T-helper 1 cell treated with Interleukin-12 subunit alpha and Interleukin-12 subunit beta and Interleukin-4 antibody, amounts not matched to agents 30 μg/mL and 1 μg/mL, for 36 hours (primary cell): ENCODE measurements at regions not wholly inside any gene's neighbourhood (a gene's known extent, or its start where the extent isn't known, plus 50 kb on each side); places are given as distances from the start of the nearest gene placed in this dataset.

ENCODE experiments used
- H3K27ac Mint-ChIP-seq: one replicate; pipeline ENCODE4 v1.8.0; 2021; ENCODE audit warnings: mild to moderate bottlenecking, mixed read lengths
- H3K27me3 Mint-ChIP-seq: one replicate; pipeline ENCODE4 v1.8.0; 2021; ENCODE audit warnings: low read depth, mixed read lengths
- H3K36me3 Mint-ChIP-seq: one replicate; pipeline ENCODE4 v1.8.0; 2021; ENCODE audit warnings: low read depth, mixed read lengths
- H3K4me1 Mint-ChIP-seq: one replicate; pipeline ENCODE4 v1.8.0; 2021; ENCODE audit warnings: low read depth, mixed read lengths
- H3K4me3 Mint-ChIP-seq: one replicate; pipeline ENCODE4 v1.8.0; 2021; ENCODE audit warnings: mild to moderate bottlenecking, moderate library complexity, mixed read lengths
- H3K9me3 Mint-ChIP-seq: one replicate; pipeline ENCODE4 v1.8.0; 2021; ENCODE audit warnings: mixed read lengths

DNA sequence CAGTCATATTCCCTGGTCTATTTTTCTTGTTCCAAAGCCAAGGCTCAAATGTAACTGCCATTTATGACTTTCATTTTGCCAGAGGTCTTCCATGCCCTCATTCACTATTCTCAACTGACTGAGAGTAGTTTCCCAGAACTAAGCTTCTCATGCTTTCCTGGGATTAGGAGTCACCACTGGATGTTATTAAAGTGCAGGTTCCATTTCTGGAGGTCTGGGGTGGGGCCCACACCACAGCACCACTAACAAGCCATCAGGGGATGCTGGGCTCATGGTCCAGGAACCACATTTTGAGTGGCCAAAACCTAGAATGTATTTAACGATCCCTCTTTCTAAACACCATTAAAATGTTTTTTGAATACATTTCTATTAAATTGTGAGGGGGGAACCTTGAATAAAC, 677.6 kb downstream of the SEMA5A start:
- Mint-ChIP-seq H3K27me3 (no peaks in the 10 kb centered on the region), H3K4me3 (no peak overlapping the region), H3K36me3 (no peaks in the 10 kb centered on the region), H3K4me1 (no peaks in the 10 kb centered on the region), H3K9me3 (peaks cover 17% of the 10 kb centered on the region), H3K27ac (no peak overlapping the region)

DNA sequence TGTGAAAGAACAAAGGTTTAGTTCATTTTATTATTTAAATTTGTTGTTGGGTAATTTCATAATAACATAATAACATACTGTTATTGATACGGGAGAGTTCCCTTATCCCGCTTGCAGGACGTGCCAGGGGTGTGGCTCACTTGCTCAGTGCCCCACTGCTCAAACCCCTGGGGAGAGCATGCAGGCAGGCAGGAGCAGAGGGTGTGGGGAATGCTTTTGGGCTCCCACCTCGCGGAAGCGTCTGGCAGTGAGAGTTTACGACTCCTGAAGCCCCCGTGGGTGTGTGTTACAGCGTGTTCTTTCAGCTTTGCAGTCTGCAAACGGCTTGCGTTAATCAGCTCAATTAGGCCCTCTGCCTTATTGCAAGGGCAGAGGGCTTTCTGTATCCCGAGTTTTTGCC, 675.9 kb downstream of the SEMA5A start:
- Mint-ChIP-seq H3K4me3 (no peak overlapping the region), H3K9me3 (peaks cover 17% of the 10 kb centered on the region), H3K4me1 (no peaks in the 10 kb centered on the region), H3K27me3 (no peaks in the 10 kb centered on the region), H3K36me3 (no peaks in the 10 kb centered on the region), H3K27ac (no peak overlapping the region)

DNA sequence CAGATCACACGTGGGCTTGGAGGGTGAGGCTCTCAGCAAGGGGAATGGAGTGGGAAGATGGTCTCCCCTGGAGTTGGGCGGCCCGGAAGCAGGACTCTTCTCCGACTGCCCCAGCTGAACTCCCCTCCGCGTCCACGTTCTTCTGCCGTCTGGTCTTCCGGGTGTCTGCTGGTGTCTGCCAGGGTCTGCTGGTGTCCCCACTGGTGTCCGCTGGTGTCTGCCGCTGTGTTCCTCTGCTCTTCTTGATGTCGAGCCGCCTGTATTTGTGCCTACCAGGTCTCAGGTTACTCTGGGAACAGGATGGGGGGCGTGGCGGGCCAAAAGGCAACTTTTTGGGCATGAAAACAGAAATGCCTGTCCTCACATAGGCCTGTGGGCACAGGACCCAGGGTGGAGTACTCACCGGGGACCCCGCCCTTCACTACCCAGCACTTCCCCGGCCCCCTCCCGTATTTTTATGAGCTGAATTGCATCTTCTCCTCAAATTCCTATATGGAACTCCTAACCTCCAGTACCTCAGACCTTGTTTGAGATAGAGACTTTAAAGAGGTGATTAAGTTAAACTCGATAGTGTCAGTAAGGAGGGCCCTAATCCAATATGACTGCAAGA, 675.4 kb downstream of the SEMA5A start:
- Mint-ChIP-seq H3K27me3 (no peaks in the 10 kb centered on the region), H3K36me3 (no peaks in the 10 kb centered on the region), H3K4me3 (no peak overlapping the region), H3K4me1 (no peaks in the 10 kb centered on the region), H3K27ac (no peak overlapping the region), H3K9me3 (peaks cover 17% of the 10 kb centered on the region)

DNA sequence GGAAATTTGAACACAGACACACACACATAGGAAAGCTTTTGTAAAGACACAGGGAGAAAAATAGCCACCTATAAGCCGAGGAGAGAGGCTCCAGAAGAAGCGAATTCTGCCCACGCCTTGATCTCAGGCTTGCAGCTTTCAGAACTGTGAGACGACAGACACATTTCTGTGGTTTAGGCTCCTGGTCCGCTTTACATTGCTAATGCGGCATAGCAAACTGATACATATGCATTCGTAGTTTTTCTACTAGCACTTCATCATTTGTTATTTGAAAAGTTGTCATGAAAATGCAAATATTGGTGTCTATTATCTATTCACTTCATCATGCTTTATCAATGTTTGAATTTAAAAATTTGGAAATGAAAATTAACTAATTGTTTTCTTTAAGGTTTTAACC, 674.9 kb downstream of the SEMA5A start:
- H3K36me3 Mint-ChIP-seq: no peaks in the 10 kb centered on the region
- H3K4me1 Mint-ChIP-seq: no peaks in the 10 kb centered on the region
- peaks cover 17% of the 10 kb centered on the region for H3K9me3 Mint-ChIP-seq
- H3K27ac Mint-ChIP-seq: no peak overlapping the region
- no peaks in the 10 kb centered on the region for H3K27me3 Mint-ChIP-seq
- no peak overlapping the region for H3K4me3 Mint-ChIP-seq

DNA sequence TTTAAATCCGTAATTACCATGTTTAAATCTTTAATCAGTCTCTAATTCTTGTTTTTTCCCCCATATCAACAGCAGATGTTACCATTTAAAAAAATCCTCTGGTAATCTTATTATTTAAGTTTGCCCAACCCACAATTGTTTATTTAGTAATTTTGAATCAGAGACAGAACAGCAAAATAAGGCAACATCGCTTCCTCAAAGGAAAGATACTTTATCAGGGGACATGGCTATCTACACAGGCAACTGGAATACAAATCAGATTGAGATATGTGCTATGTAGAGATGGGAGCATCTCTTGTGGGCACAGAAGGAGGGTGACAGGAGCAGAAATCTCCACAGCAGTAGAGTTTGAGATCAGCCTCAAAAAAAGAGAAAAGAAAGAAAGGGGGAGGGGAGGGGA, 674.4 kb downstream of the SEMA5A start:
- H3K36me3 Mint-ChIP-seq: no peaks in the 10 kb centered on the region
- H3K4me1 Mint-ChIP-seq: no peaks in the 10 kb centered on the region
- H3K27me3 Mint-ChIP-seq: no peaks in the 10 kb centered on the region
- no peak overlapping the region for H3K27ac Mint-ChIP-seq
- H3K4me3 Mint-ChIP-seq: no peak overlapping the region
- peaks cover 17% of the 10 kb centered on the region for H3K9me3 Mint-ChIP-seq

DNA sequence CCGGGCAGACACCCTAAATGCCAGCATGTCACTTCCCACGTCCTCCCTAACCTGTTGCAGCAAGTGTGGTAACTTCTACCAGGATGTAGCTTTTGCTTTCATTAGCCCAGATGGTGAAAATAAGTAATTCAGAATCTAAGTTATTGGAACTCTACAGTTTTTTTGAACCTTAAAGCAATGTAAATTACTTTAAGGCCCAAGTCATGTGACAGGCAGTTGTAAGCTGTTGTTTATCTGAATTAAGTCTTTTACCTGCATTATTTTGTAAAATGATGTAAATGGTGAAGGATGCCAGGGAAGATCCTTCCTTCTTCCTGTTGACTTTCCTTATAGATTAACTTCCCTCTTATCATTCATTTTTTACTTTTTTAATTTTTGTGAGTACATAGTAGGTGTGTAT, 670.2 kb downstream of the SEMA5A start:
- H3K27ac Mint-ChIP-seq: no peak overlapping the region
- H3K4me3 Mint-ChIP-seq: no peak overlapping the region
- H3K27me3 Mint-ChIP-seq: no peaks in the 10 kb centered on the region
- H3K4me1 Mint-ChIP-seq: no peaks in the 10 kb centered on the region
- peaks cover 14% of the 10 kb centered on the region for H3K9me3 Mint-ChIP-seq
- H3K36me3 Mint-ChIP-seq: no peaks in the 10 kb centered on the region

DNA sequence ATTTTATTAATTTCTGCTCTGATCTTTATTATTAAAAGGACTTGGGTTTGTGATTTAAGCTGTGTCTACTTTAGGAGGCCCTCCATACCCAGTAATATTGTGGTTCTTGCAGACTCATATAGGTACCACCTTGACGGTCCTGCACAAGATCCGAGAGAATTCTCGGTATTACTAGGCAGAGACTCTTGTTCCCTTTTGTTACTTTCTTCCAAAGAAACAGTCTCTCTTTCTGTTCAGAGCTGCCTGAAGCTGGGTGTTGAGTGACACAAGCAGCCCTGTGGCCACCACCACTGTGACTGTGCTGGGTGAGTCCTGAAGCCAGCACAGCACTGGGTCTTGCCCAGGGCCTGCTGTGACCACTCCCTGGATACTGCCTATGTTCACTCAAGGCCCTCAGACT, 666.6 kb downstream of the SEMA5A start:
- Mint-ChIP-seq H3K36me3 (no peaks in the 10 kb centered on the region), H3K9me3 (peaks cover 3% of the 10 kb centered on the region), H3K27ac (no peak overlapping the region), H3K4me1 (no peaks in the 10 kb centered on the region), H3K27me3 (no peaks in the 10 kb centered on the region), H3K4me3 (no peak overlapping the region)

DNA sequence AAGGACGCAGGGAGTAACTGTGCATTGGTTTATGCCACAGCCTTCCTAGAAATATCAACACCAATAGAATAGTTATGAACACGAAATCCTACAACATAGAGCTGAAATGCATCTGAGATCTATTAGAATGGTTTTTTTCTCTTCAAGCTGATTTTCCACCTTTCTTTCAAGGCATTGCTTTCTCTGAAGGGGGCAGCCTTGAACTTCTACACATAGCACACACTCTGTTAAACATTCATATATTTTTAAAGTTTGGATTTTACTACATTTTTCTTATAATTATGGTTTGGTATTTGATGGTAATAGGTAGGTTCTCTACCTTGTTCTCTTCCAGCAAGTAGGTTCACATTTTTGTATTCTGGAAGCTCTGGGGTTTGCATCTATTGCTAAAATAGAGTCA, 661.8 kb downstream of the SEMA5A start:
- Mint-ChIP-seq H3K27me3 (no peaks in the 10 kb centered on the region), H3K4me3 (no peak overlapping the region), H3K36me3 (no peaks in the 10 kb centered on the region), H3K27ac (no peak overlapping the region), H3K9me3 (peaks cover 3% of the 10 kb centered on the region), H3K4me1 (no peaks in the 10 kb centered on the region)

DNA sequence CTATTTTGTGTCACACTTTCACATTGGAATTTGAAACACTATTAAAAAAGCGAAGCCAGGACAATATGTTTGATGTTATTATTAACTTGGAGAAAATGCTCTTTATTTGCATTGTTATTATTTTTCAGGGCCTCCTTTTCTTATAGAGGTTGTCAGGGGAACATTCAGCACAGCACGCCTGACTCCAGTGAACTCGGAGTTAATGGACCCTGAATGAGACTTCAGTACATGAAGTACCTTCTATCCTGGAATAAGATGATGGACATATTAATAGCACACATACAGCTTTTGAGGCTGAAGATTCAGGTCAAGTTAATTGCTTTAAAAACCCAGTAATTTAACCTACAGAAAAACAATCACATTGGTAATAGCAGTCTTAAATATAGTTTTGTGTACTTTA, 652.9 kb downstream of the SEMA5A start:
- H3K27me3 Mint-ChIP-seq: no peaks in the 10 kb centered on the region
- H3K4me3 Mint-ChIP-seq: no peak overlapping the region
- H3K36me3 Mint-ChIP-seq: no peaks in the 10 kb centered on the region
- no peak overlapping the region for H3K27ac Mint-ChIP-seq
- peaks cover 4% of the 10 kb centered on the region for H3K9me3 Mint-ChIP-seq
- no peaks in the 10 kb centered on the region for H3K4me1 Mint-ChIP-seq

DNA sequence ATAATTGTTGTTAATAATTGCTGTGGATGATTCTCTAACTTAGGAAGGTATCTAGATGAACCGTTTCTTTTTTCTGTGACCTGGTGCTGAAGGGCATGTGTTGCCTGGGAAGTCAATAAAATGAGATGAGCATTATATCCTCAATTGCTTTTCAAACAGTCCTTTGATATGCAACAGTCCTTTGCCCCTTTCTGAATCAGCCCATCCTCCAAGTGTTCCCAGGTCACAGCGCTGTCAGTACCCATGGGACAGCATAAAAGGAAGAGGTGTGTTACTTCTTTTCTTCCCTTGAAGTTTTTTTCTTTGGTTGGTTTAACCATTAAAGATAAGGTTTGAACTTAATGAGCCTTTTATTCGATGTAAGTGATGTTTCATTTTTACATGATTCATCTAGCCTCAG, 651.8 kb downstream of the SEMA5A start:
- H3K4me3 Mint-ChIP-seq: no peak overlapping the region
- H3K36me3 Mint-ChIP-seq: no peaks in the 10 kb centered on the region
- peaks cover 4% of the 10 kb centered on the region for H3K9me3 Mint-ChIP-seq
- H3K27me3 Mint-ChIP-seq: no peaks in the 10 kb centered on the region
- H3K27ac Mint-ChIP-seq: no peak overlapping the region
- no peaks in the 10 kb centered on the region for H3K4me1 Mint-ChIP-seq

DNA sequence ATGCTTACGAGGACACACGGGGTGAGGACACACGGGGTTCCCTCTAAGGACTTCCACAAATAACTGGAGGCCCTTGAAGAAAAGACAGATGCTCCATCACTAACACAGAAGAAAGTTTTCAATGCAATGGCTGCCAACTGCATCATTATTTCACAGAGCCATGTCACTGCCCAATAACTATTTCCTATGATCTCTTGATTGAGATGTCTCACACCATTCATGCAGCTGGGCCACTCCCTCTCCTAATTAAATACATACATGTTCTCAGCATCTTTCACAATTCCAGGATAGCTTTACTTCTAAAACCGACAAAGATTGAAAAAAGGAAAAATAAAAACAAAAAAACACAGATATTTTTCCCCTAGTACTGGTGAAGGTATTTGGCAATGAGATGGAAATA, 650.8 kb downstream of the SEMA5A start:
- no peak overlapping the region for H3K27ac Mint-ChIP-seq
- peaks cover 4% of the 10 kb centered on the region for H3K9me3 Mint-ChIP-seq
- H3K4me1 Mint-ChIP-seq: no peaks in the 10 kb centered on the region
- H3K4me3 Mint-ChIP-seq: no peak overlapping the region
- H3K36me3 Mint-ChIP-seq: no peaks in the 10 kb centered on the region
- H3K27me3 Mint-ChIP-seq: no peaks in the 10 kb centered on the region

DNA sequence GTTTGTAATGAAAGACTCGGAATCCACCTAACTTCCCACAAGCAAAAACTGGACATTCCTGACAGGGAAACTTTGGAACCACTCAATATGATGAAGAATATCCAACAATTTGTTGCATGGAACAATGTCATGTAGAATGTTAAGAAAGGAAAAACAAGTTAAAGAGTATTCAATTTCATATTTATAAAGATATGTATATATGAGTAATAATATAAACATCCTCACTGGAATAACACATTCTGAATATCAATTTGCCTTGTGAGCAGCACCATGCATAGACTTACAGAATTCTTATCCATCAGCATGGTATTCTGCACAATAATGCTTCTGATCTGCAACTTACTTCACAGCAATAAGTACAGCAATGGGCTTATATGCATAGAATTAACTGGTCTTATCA, 650.3 kb downstream of the SEMA5A start:
- Mint-ChIP-seq H3K9me3 (peaks cover 4% of the 10 kb centered on the region), H3K36me3 (no peaks in the 10 kb centered on the region), H3K27ac (no peak overlapping the region), H3K4me3 (no peak overlapping the region), H3K27me3 (no peaks in the 10 kb centered on the region), H3K4me1 (no peaks in the 10 kb centered on the region)

DNA sequence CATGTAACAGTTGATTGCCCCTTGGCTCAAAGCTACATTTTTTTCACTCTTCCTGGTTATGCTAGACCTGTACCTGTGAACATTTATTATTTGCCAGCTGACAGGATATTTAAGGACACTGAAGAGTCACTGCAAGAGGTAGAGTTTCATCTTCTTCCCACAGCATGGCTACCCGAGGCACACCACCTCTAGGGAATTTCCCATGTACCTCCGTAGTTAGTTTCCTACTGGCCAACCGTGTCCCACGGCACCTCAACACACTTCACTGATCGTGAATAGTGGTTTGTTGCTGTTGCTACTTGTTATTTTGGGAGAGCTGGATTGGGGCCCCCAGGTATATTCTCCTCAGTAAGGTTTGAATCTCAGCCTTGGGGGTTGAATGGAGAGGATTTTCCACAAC, 648.6 kb downstream of the SEMA5A start:
- H3K9me3 Mint-ChIP-seq: peaks cover 2% of the 10 kb centered on the region
- no peaks in the 10 kb centered on the region for H3K36me3 Mint-ChIP-seq
- no peak overlapping the region for H3K4me3 Mint-ChIP-seq
- H3K4me1 Mint-ChIP-seq: no peaks in the 10 kb centered on the region
- H3K27ac Mint-ChIP-seq: no peak overlapping the region
- H3K27me3 Mint-ChIP-seq: no peaks in the 10 kb centered on the region

DNA sequence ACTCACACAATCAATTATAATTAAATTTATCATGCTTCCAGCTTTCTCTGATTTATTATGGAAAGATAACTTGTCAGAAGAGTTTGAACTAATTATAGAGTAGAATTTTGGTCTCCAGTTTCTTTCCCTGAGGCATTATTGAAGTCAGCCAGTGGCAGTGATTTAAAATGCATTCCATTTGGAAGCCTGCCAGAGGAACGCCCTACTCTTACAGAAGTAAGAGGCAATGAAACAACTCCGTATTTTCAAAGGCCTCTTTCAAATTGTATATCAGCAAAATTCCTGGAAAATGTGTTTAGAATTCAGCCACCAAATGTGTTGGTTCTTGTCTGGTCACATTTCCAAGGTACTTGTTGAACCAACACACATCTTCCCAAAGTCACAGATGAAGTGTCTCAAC, 640.9 kb downstream of the SEMA5A start:
- Mint-ChIP-seq H3K4me1 (no peaks in the 10 kb centered on the region), H3K27me3 (no peaks in the 10 kb centered on the region), H3K9me3 (peaks cover 4% of the 10 kb centered on the region), H3K27ac (no peak overlapping the region), H3K4me3 (no peak overlapping the region), H3K36me3 (no peaks in the 10 kb centered on the region)

DNA sequence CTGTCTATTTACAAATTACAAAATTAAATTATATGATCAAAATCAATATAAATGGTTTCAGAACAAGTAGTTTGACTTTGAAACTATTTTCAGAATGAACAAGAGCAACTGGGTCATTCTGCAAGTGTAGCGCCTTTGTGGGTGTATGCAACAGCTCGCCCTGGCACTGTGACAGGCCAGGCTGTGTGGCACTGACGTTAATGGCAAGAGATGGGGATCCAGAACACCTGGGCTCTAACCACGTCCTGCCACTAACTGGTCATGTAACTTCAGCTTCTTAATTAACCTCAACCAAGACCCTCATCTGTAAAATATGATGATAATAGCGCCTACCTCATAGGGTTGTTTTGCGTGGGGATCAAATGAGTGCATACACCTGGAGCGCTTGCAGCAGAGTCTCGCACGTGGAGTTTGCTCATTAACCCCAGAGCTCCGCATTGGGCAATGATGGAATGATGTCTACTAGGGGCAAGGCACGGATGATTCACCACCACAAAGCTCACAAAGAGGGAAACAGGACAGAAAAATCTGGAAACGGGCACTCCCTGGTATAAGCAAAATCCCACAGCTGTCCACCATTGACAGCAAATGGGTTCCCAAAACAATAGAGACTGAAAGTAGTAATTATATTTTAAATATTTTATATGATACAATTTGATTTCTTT, 639.4 kb downstream of the SEMA5A start:
- Mint-ChIP-seq H3K9me3 (peaks cover 4% of the 10 kb centered on the region), H3K36me3 (no peaks in the 10 kb centered on the region), H3K4me3 (no peak overlapping the region), H3K27ac (no peak overlapping the region), H3K27me3 (no peaks in the 10 kb centered on the region), H3K4me1 (no peaks in the 10 kb centered on the region)
